ENCODE measurements at regions not wholly inside any gene's neighbourhood (a gene's known extent, or its start where the extent isn't known, plus 50 kb on each side); places are given as distances from the start of the nearest gene placed in this dataset.

GRCh38 chr14:36227802-36228201, 51.3 kb upstream of the PTCSC3 start:
- no peak for DNase-seq (ENCODE audit: low spot score)
- H3K4me1 ChIP-seq (ENCODE audit: insufficient read depth, low read length, poor library complexity, severe bottlenecking) = no peaks in the 10 kb centered on the region
- H3K4me3 ChIP-seq (ENCODE audit: low read depth, low read length, poor library complexity, severe bottlenecking) = no peak overlapping the region
- no peaks in the 10 kb centered on the region for H3K36me3 ChIP-seq (ENCODE audit: insufficient read depth, low read length, poor library complexity, severe bottlenecking)
- no peaks in the 10 kb centered on the region for H3K9me3 ChIP-seq (ENCODE audit: low read depth, low read length, poor library complexity, severe bottlenecking)
- TF ChIP-seq CTCF (conservative IDR thresholded peaks at IDR 0.05; ENCODE audit: low read depth, low read length) = no peak
- no peak for TF ChIP-seq EZH2 (IDR thresholded peaks at IDR 0.05; ENCODE audit: borderline replicate concordance, low read depth, low read length, poor library complexity, severe bottlenecking)
- intact Hi-C loops (cut with micrococcal nuclease; ENCODE audit: unreplicated experiment) = no loop called here
- no TSS peak for BruUV-seq (replicated peaks)
- no peak overlapping the region for H3K27ac ChIP-seq (ENCODE audit: low read depth, low read length, poor library complexity, severe bottlenecking)
- ChIA-PET CTCF (no interaction called here), POLR2A (ENCODE audit: low non-redundant PET) (no interaction called here)
- H3K27me3 ChIP-seq (replicated peaks; ENCODE audit: insufficient read depth, low read depth, low read length, poor library complexity) = peaks cover 14% of the 10 kb centered on the region

- ChIA-PET POLR2A (ENCODE audit: low non-redundant PET) (no interaction called here), CTCF (no interaction called here)
- no TSS peak for BruUV-seq (replicated peaks)
- H3K4me1 ChIP-seq (ENCODE audit: insufficient read depth, low read length, poor library complexity, severe bottlenecking) = no peaks in the 10 kb centered on the region
- no peaks in the 10 kb centered on the region for H3K36me3 ChIP-seq (ENCODE audit: insufficient read depth, low read length, poor library complexity, severe bottlenecking)
- TF ChIP-seq CTCF (conservative IDR thresholded peaks at IDR 0.05; ENCODE audit: low read depth, low read length) (no peak), EZH2 (IDR thresholded peaks at IDR 0.05; ENCODE audit: borderline replicate concordance, low read depth, low read length, poor library complexity, severe bottlenecking) (no peak)
- no peaks in the 10 kb centered on the region for H3K9me3 ChIP-seq (ENCODE audit: low read depth, low read length, poor library complexity, severe bottlenecking)
- DNase-seq (ENCODE audit: low spot score) = no peak
- H3K27ac ChIP-seq (ENCODE audit: low read depth, low read length, poor library complexity, severe bottlenecking) = no peak overlapping the region
- H3K27me3 ChIP-seq (replicated peaks; ENCODE audit: insufficient read depth, low read depth, low read length, poor library complexity) = peaks cover 19% of the 10 kb centered on the region
- no peak overlapping the region for H3K4me3 ChIP-seq (ENCODE audit: low read depth, low read length, poor library complexity, severe bottlenecking)
- intact Hi-C loops (cut with micrococcal nuclease; ENCODE audit: unreplicated experiment) = no loop called here
These were observed 50.8 kb upstream of the PTCSC3 start for GRCh38 chr14:36227344-36227743.
